ENCODE measurements at regions not wholly inside any gene's neighbourhood (a gene's known extent, or its start where the extent isn't known, plus 50 kb on each side); places are given as distances from the start of the nearest gene placed in this dataset.

GRCh38 chr13:79185580-79185979 lies 220.5 kb downstream of the RBM26 start (continued):
- TF ChIP-seq PHF20 (CRISPR knock-in tag; IDR thresholded peaks at IDR 0.05) (no peak), SP140L (CRISPR knock-in tag; IDR thresholded peaks at IDR 0.05; ENCODE audit: borderline replicate concordance) (no peak), TOE1 (CRISPR knock-in tag; IDR thresholded peaks at IDR 0.05) (no peak), ZNF138 (CRISPR knock-in tag; IDR thresholded peaks at IDR 0.05; ENCODE audit: low read depth) (no peak), DMAP1 (CRISPR knock-in tag; IDR thresholded peaks at IDR 0.05) (no peak), ZNF335 (CRISPR knock-in tag; IDR thresholded peaks at IDR 0.05) (no peak), ZNF503 (CRISPR knock-in tag; IDR thresholded peaks at IDR 0.05) (no peak), ZNF234 (CRISPR knock-in tag; conservative IDR thresholded peaks at IDR 0.05) (no peak), PCBP1 (IDR thresholded peaks at IDR 0.05; ENCODE audit: borderline replicate concordance, low read depth, low read length) (no peak), TCF12 (IDR thresholded peaks at IDR 0.05) (no peak), TCF12 (CRISPR knock-in tag; IDR thresholded peaks at IDR 0.05) (no peak), SPEN (CRISPR knock-in tag; IDR thresholded peaks at IDR 0.05; ENCODE audit: low read depth) (no peak), HDAC1 (CRISPR knock-in tag; IDR thresholded peaks at IDR 0.05) (peak; percentile 64), SAP130 (CRISPR knock-in tag; IDR thresholded peaks at IDR 0.05; ENCODE audit: low read depth) (peak; percentile 70), ZFP37 (CRISPR knock-in tag; IDR thresholded peaks at IDR 0.05; ENCODE audit: borderline replicate concordance) (no peak), SNRNP70 (IDR thresholded peaks at IDR 0.05; ENCODE audit: low read depth, low read length) (no peak), PHF5A (CRISPR knock-in tag; IDR thresholded peaks at IDR 0.05; ENCODE audit: low read depth, unreplicated experiment) (no peak), ZNF609 (CRISPR knock-in tag; IDR thresholded peaks at IDR 0.05; ENCODE audit: borderline replicate concordance) (peak; percentile 78), STAT5B (CRISPR knock-in tag; IDR thresholded peaks at IDR 0.05) (no peak), MTF1 (CRISPR knock-in tag; IDR thresholded peaks at IDR 0.05) (no peak), IKZF5 (CRISPR knock-in tag; IDR thresholded peaks at IDR 0.05) (peak; percentile 95), KDM4B (CRISPR knock-in tag; IDR thresholded peaks at IDR 0.05) (no peak), GPN1 (CRISPR knock-in tag; IDR thresholded peaks at IDR 0.05; ENCODE audit: borderline replicate concordance) (no peak), ZNF30 (CRISPR knock-in tag; IDR thresholded peaks at IDR 0.05) (no peak), ZFP82 (CRISPR knock-in tag; IDR thresholded peaks at IDR 0.05; ENCODE audit: borderline replicate concordance) (no peak), ZNF879 (CRISPR knock-in tag; IDR thresholded peaks at IDR 0.05) (no peak)
